HG03280 (cell line): ENCODE measurements at regions not wholly inside any gene's neighbourhood (a gene's known extent, or its start where the extent isn't known, plus 50 kb on each side); places are given as distances from the start of the nearest gene placed in this dataset.
"Not testable (repeated sequence)": the region's sequence is repeated elsewhere in the genome, so short reads cannot be mapped to it uniquely, and the experiment has no call there.

Experiments used
- ATAC-seq: cut with Tn5 transposase; IDR thresholded peaks from one replicate; pipeline ENCODE4 v1.9.1; 2021; ENCODE audit warnings: mild to moderate bottlenecking, moderate library complexity; ENCODE audit not compliant: unreplicated experiment

- ATAC-seq: not testable (repeated sequence)
Measured at GRCh38 chr1:144031550-144031949, 59.8 kb upstream of the FAM72C start.

GRCh38 chr1:144026022-144026421, 54.2 kb upstream of the FAM72C start:
- ATAC-seq: peak; percentile 65

- not testable (repeated sequence) for ATAC-seq
Measured at GRCh38 chr1:144021690-144022384, 50.1 kb upstream of the FAM72C start.
